ENCODE measurements at regions not wholly inside any gene's neighbourhood (a gene's known extent, or its start where the extent isn't known, plus 50 kb on each side); places are given as distances from the start of the nearest gene placed in this dataset.

DNA sequence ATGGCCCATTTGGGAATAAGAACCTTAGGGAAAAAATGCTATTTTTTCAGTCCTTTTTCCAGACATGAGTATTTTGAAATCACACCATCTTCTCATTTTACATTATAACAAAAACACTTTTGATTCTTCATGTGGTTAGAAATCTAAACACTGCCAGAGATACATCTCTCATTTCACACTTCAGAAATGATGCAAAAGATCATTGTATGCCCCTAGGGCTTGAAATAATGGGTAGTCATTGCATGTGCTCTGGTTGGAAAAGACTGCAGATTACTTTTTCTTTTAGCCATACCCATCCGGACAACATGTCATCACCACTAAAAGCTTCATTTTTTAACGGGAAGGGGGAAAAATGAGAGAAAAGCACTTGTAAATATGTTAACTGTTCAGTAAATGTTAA lies 1152.2 kb upstream of the ADGRL4 start:
- 89% methylated on average over 2 of the region's 2 CpGs for WGBS
- no peak overlapping the region for H3K4me3 ChIP-seq (ENCODE audit: low read depth in 1 of 3, low read length in 3 of 3)

DNA sequence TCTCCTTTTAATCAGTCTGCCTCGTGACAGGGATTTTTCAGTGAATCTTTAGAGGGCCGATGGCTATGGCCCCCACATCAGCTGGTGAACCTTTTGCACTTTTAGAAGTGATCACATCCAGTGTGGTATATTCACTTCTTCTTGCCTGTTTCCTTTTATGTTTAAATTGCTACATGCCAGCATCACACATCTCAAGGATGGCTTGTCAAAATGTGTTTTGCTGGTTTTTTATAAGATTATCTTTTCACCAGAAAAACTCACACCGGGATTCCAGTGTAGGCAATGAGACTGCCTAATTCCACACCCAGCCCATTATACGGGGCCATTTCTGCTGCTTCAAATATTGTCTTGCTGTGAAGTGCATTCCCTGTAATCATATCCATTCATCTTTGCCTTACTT lies 1151.7 kb upstream of the ADGRL4 start:
- Histone ChIP-seq H3K4me1 (ENCODE audit: control insufficient read depth in 4 of 4, insufficient read depth in 4 of 4, low read length in 3 of 4) (no peaks in the 10 kb centered on the region), H3K9me3 (ENCODE audit: control insufficient read depth in 4 of 4, low read length in 3 of 4) (no peaks in the 10 kb centered on the region), H3K27ac (ENCODE audit: low read depth in 1 of 2, low read length in 2 of 2) (no peak overlapping the region), H3K4me3 (ENCODE audit: low read depth in 1 of 3, low read length in 3 of 3) (no peak overlapping the region), H3K27me3 (ENCODE audit: control insufficient read depth in 4 of 4, insufficient read depth in 4 of 4, low read length in 3 of 4) (no peaks in the 10 kb centered on the region), H3K36me3 (ENCODE audit: control insufficient read depth in 4 of 4, insufficient read depth in 3 of 4, low read depth in 1 of 4, low read length in 3 of 4) (no peaks in the 10 kb centered on the region), H3K9ac (ENCODE audit: low read depth in 1 of 2, low read length in 2 of 2) (no peak overlapping the region)
- TF ChIP-seq, protein P1, sequence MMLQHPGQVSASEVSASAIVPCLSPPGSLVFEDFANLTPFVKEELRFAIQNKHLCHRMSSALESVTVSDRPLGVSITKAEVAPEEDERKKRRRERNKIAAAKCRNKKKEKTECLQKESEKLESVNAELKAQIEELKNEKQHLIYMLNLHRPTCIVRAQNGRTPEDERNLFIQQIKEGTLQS (IDR thresholded peaks at IDR 0.05) = no peak
- TF ChIP-seq, protein P2, sequence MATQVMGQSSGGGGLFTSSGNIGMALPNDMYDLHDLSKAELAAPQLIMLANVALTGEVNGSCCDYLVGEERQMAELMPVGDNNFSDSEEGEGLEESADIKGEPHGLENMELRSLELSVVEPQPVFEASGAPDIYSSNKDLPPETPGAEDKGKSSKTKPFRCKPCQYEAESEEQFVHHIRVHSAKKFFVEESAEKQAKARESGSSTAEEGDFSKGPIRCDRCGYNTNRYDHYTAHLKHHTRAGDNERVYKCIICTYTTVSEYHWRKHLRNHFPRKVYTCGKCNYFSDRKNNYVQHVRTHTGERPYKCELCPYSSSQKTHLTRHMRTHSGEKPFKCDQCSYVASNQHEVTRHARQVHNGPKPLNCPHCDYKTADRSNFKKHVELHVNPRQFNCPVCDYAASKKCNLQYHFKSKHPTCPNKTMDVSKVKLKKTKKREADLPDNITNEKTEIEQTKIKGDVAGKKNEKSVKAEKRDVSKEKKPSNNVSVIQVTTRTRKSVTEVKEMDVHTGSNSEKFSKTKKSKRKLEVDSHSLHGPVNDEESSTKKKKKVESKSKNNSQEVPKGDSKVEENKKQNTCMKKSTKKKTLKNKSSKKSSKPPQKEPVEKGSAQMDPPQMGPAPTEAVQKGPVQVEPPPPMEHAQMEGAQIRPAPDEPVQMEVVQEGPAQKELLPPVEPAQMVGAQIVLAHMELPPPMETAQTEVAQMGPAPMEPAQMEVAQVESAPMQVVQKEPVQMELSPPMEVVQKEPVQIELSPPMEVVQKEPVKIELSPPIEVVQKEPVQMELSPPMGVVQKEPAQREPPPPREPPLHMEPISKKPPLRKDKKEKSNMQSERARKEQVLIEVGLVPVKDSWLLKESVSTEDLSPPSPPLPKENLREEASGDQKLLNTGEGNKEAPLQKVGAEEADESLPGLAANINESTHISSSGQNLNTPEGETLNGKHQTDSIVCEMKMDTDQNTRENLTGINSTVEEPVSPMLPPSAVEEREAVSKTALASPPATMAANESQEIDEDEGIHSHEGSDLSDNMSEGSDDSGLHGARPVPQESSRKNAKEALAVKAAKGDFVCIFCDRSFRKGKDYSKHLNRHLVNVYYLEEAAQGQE (IDR thresholded peaks at IDR 0.05) = no peak
- no peak for TF ChIP-seq FOXA1 (IDR thresholded peaks at IDR 0.05)
- TF ChIP-seq EGR1 (IDR thresholded peaks at IDR 0.05; ENCODE audit: low read depth in 2 of 2) = no peak
- TF ChIP-seq, protein P3, sequence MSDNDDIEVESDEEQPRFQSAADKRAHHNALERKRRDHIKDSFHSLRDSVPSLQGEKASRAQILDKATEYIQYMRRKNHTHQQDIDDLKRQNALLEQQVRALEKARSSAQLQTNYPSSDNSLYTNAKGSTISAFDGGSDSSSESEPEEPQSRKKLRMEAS (IDR thresholded peaks at IDR 0.05) = no peak
- WGBS = 84% methylated on average over 4 of the region's 4 CpGs
- no peak for DNase-seq (ENCODE audit: low spot score)

More for the DNA sequence above, 1152.2 kb upstream of the ADGRL4 start:
- Histone ChIP-seq H3K27ac (ENCODE audit: low read depth in 1 of 2, low read length in 2 of 2) (no peak overlapping the region), H3K9ac (ENCODE audit: low read depth in 1 of 2, low read length in 2 of 2) (no peak overlapping the region), H3K27me3 (ENCODE audit: control insufficient read depth in 4 of 4, insufficient read depth in 4 of 4, low read length in 3 of 4) (no peaks in the 10 kb centered on the region), H3K9me3 (ENCODE audit: control insufficient read depth in 4 of 4, low read length in 3 of 4) (no peaks in the 10 kb centered on the region), H3K36me3 (ENCODE audit: control insufficient read depth in 4 of 4, insufficient read depth in 3 of 4, low read depth in 1 of 4, low read length in 3 of 4) (no peaks in the 10 kb centered on the region), H3K4me1 (ENCODE audit: control insufficient read depth in 4 of 4, insufficient read depth in 4 of 4, low read length in 3 of 4) (no peaks in the 10 kb centered on the region)
- DNase-seq (ENCODE audit: low spot score) = no peak
- TF ChIP-seq JUND (IDR thresholded peaks at IDR 0.05) (no peak), TAF1 (conservative IDR thresholded peaks at IDR 0.05) (no peak), SP1 (IDR thresholded peaks at IDR 0.05) (no peak), YY1 (IDR thresholded peaks at IDR 0.05) (no peak), HNF4A (conservative IDR thresholded peaks at IDR 0.05) (no peak), EGR1 (IDR thresholded peaks at IDR 0.05; ENCODE audit: low read depth in 2 of 2) (no peak), FOXA2 (IDR thresholded peaks at IDR 0.05) (no peak), FOXA1 (IDR thresholded peaks at IDR 0.05) (no peak), GABPA (IDR thresholded peaks at IDR 0.05 in 1 of 2, conservative IDR thresholded peaks at IDR 0.05 in 1 of 2) (no peak), HNF4G (IDR thresholded peaks at IDR 0.05) (no peak)
- TF ChIP-seq, protein P4, sequence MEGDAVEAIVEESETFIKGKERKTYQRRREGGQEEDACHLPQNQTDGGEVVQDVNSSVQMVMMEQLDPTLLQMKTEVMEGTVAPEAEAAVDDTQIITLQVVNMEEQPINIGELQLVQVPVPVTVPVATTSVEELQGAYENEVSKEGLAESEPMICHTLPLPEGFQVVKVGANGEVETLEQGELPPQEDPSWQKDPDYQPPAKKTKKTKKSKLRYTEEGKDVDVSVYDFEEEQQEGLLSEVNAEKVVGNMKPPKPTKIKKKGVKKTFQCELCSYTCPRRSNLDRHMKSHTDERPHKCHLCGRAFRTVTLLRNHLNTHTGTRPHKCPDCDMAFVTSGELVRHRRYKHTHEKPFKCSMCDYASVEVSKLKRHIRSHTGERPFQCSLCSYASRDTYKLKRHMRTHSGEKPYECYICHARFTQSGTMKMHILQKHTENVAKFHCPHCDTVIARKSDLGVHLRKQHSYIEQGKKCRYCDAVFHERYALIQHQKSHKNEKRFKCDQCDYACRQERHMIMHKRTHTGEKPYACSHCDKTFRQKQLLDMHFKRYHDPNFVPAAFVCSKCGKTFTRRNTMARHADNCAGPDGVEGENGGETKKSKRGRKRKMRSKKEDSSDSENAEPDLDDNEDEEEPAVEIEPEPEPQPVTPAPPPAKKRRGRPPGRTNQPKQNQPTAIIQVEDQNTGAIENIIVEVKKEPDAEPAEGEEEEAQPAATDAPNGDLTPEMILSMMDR (IDR thresholded peaks at IDR 0.05; ENCODE audit: low read depth, low read length, missing input control) = no peak
- TF ChIP-seq, protein P3 (IDR thresholded peaks at IDR 0.05) = no peak
- TF ChIP-seq, protein P2 (IDR thresholded peaks at IDR 0.05) = no peak

Measured in liver (tissue), 8 donors.